Body of pancreas (tissue), 4 donors: ENCODE measurements at regions not wholly inside any gene's neighbourhood (a gene's known extent, or its start where the extent isn't known, plus 50 kb on each side); places are given as distances from the start of the nearest gene placed in this dataset.

Source experiments
- ATAC-seq: fragments of 150-250 bp; one replicate; pipeline ENCODE4 v1.9.1; 2016
- DNase-seq, 4 donors: peaks; one replicate each; pipeline ENCODE4 v3.0.0-alpha.2; 2019
- H3K27ac ChIP-seq, 4 donors: fragments of 200-600 bp; sonication (generic); 1 replicate in 3 of 4; 2 replicates in 1 of 4; pipeline versions ENCODE4 v1.5.1 to v1.6.1; 2016 to 2019; ENCODE audit warnings: mild to moderate bottlenecking in 1 of 4, mixed read lengths in 1 of 4, moderate library complexity in 1 of 4
- H3K27me3 ChIP-seq, 2 donors: fragments of 200-600 bp; sonication (generic); one replicate each; pipeline ENCODE4 v1.6.0; 2016; ENCODE audit warnings: mild to moderate bottlenecking in 1 of 2
- H3K36me3 ChIP-seq, 2 donors: fragments of 200-600 bp; sonication (generic); replicated peaks in 1 of 2; 2 replicates each; pipeline ENCODE4 v1.5.1; 2016; ENCODE audit warnings: low read depth in 2 of 2; ENCODE audit not compliant: insufficient read depth in 1 of 2
- H3K4me1 ChIP-seq: fragments of 200-600 bp; sonication (generic); one replicate; pipeline ENCODE4 v1.6.0; 2016
- H3K4me3 ChIP-seq, 2 donors: fragments of 200-600 bp; sonication (generic); 1 replicate in 1 of 2; 2 replicates in 1 of 2; pipeline ENCODE4 v1.5.1; 2016 to 2019
- H3K9me3 ChIP-seq, 3 donors: fragments of 200-600 bp; sonication (generic); 1 replicate in 2 of 3; 2 replicates in 1 of 3; pipeline ENCODE4 v1.5.1; 2016
- CTCF ChIP-seq, 7 experiments: fragments of 450-650 bp in 4 of 7; fragments of 200-600 bp in 3 of 7; sonication (generic) in 3 of 7; IDR thresholded peaks; one replicate each; pipeline ENCODE4 v1.5.1; 2016 to 2019; ENCODE audit warnings: antibody characterized with exemption in 7 of 7
- POLR2A ChIP-seq, 3 donors: fragments of 450-650 bp; IDR thresholded peaks; one replicate each; pipeline ENCODE4 v1.6.1; 2016; ENCODE audit warnings: antibody characterized with exemption in 3 of 3, mild to moderate bottlenecking in 2 of 3
- WGBS, 2 donors: methylation state at CpG; one replicate each; pipeline ENCODE4 v1.1.5; 2017; 5-methylcytosine and 5-hydroxymethylcytosine counted together
- intact Hi-C: fragments of 100-400 bp; cut with DNase I; formaldehyde crosslinking; loops from one replicate; pipeline ENCODE4 v1.15.1; 2023

- intact Hi-C loops, result no loop called here
- no peak for ATAC-seq
- Histone ChIP-seq H3K4me1 (no peaks in the 10 kb centered on the region), H3K27ac (no peak overlapping the region), H3K36me3 (no peaks in the 10 kb centered on the region), H3K27me3 (no peaks in the 10 kb centered on the region), H3K9me3 (no peaks in the 10 kb centered on the region), H3K4me3 (no peak overlapping the region)
- DNase-seq, result peak in 1 of 4 donors; percentile 34
- WGBS, 2 donors, result 58 to 81% methylated on average over 4 of the region's 4 CpGs
- no peak for TF ChIP-seq POLR2A (IDR thresholded peaks at IDR 0.05)
- TF ChIP-seq CTCF (IDR thresholded peaks at IDR 0.05), result no peak
These were observed 93.7 kb upstream of the DAP start for GRCh38 chr5:10854506-10855277.

- no peaks in the 10 kb centered on the region for H3K27me3 ChIP-seq
- ATAC-seq (no peak), DNase-seq (no peak)
- peaks cover 4% of the 10 kb centered on the region for H3K4me1 ChIP-seq
- no peak overlapping the region for H3K4me3 ChIP-seq
- H3K27ac ChIP-seq, result no peak overlapping the region
- no peak for TF ChIP-seq POLR2A (IDR thresholded peaks at IDR 0.05)
- no peak for TF ChIP-seq CTCF (IDR thresholded peaks at IDR 0.05)
- H3K9me3 ChIP-seq, result no peaks in the 10 kb centered on the region
- intact Hi-C loops, result no loop called here
- 69 to 81% methylated on average over 2 to 3 of the region's 3 CpGs for WGBS, 2 donors
- no peaks in the 10 kb centered on the region for H3K36me3 ChIP-seq
These were observed 92.1 kb upstream of the DAP start for GRCh38 chr5:10853154-10853553.

GRCh38 chr5:10849278-10849677 is 88.2 kb upstream of the DAP start:
- no peaks in the 10 kb centered on the region for H3K36me3 ChIP-seq
- DNase-seq (peak in 1 of 4 donors; percentile 57), ATAC-seq (peak; percentile 55)
- peaks cover 4% of the 10 kb centered on the region for H3K4me1 ChIP-seq
- peak overlapping the region in 1 of 4 donors; percentile 19 for H3K27ac ChIP-seq
- 34 to 36% methylated on average over 5 of the region's 5 CpGs for WGBS, 2 donors
- no peak for TF ChIP-seq CTCF (IDR thresholded peaks at IDR 0.05)
- TF ChIP-seq POLR2A (IDR thresholded peaks at IDR 0.05), result no peak
- intact Hi-C loops, result no loop called here
- H3K4me3 ChIP-seq, result no peak overlapping the region
- H3K9me3 ChIP-seq, result no peaks in the 10 kb centered on the region
- no peaks in the 10 kb centered on the region for H3K27me3 ChIP-seq

GRCh38 chr5:10844016-10844415 is 83.0 kb upstream of the DAP start:
- no peaks in the 10 kb centered on the region for H3K9me3 ChIP-seq
- TF ChIP-seq POLR2A (IDR thresholded peaks at IDR 0.05) (no peak), CTCF (IDR thresholded peaks at IDR 0.05) (no peak)
- no peaks in the 10 kb centered on the region for H3K36me3 ChIP-seq
- H3K27ac ChIP-seq, result no peak overlapping the region
- DNase-seq (no peak), ATAC-seq (no peak)
- intact Hi-C loops, result no loop called here
- H3K4me1 ChIP-seq, result no peaks in the 10 kb centered on the region
- WGBS, 2 donors, result 65 to 70% methylated on average over 4 of the region's 4 CpGs
- no peak overlapping the region for H3K4me3 ChIP-seq
- no peaks in the 10 kb centered on the region for H3K27me3 ChIP-seq

- H3K4me3 ChIP-seq, result no peak overlapping the region
- H3K36me3 ChIP-seq, result no peaks in the 10 kb centered on the region
- intact Hi-C loops, result no loop called here
- H3K27me3 ChIP-seq, result no peaks in the 10 kb centered on the region
- no peak for TF ChIP-seq CTCF (IDR thresholded peaks at IDR 0.05)
- TF ChIP-seq POLR2A (IDR thresholded peaks at IDR 0.05), result no peak
- no peaks in the 10 kb centered on the region for H3K4me1 ChIP-seq
- no peak for ATAC-seq
- H3K9me3 ChIP-seq, result no peaks in the 10 kb centered on the region
- 82 to 88% methylated on average over 3 of the region's 3 CpGs for WGBS, 2 donors
- DNase-seq, result no peak
- no peak overlapping the region for H3K27ac ChIP-seq
These were observed 81.8 kb upstream of the DAP start for GRCh38 chr5:10842823-10843222.
